Activated naive CD4-positive, alpha-beta T cell treated with anti-CD3 and anti-CD28 coated beads, Interleukin-2, amount 50 U/mL, for 24 hours (primary cell): ENCODE measurements at regions not wholly inside any gene's neighbourhood (a gene's known extent, or its start where the extent isn't known, plus 50 kb on each side); places are given as distances from the start of the nearest gene placed in this dataset.

Source experiments
- H3K27ac Mint-ChIP-seq: one replicate; pipeline ENCODE4 v1.8.0; 2021; ENCODE audit warnings: mild to moderate bottlenecking, mixed read lengths
- H3K27me3 Mint-ChIP-seq: one replicate; pipeline ENCODE4 v1.8.0; 2021; ENCODE audit warnings: mixed read lengths
- H3K36me3 Mint-ChIP-seq: one replicate; pipeline ENCODE4 v1.8.0; 2021; ENCODE audit warnings: mixed read lengths
- H3K4me1 Mint-ChIP-seq: one replicate; pipeline ENCODE4 v1.8.0; 2021; ENCODE audit warnings: mixed read lengths
- H3K4me3 Mint-ChIP-seq: one replicate; pipeline ENCODE4 v1.8.0; 2021; ENCODE audit warnings: mild to moderate bottlenecking, mixed read lengths
- H3K9me3 Mint-ChIP-seq: one replicate; pipeline ENCODE4 v1.8.0; 2021; ENCODE audit warnings: mixed read lengths

- no peak overlapping the region for H3K27ac Mint-ChIP-seq
- H3K36me3 Mint-ChIP-seq: no peaks in the 10 kb centered on the region
- H3K9me3 Mint-ChIP-seq: no peaks in the 10 kb centered on the region
- peaks cover 13% of the 10 kb centered on the region for H3K27me3 Mint-ChIP-seq
- H3K4me3 Mint-ChIP-seq: no peak overlapping the region
- H3K4me1 Mint-ChIP-seq: no peaks in the 10 kb centered on the region
Measured at GRCh38 chr13:111646456-111646855, 326.0 kb downstream of the TEX29 start.

GRCh38 chr13:111648885-111649284, 328.4 kb downstream of the TEX29 start:
- no peak overlapping the region for H3K4me3 Mint-ChIP-seq
- no peak overlapping the region for H3K27ac Mint-ChIP-seq
- no peaks in the 10 kb centered on the region for H3K9me3 Mint-ChIP-seq
- no peaks in the 10 kb centered on the region for H3K36me3 Mint-ChIP-seq
- peaks cover 19% of the 10 kb centered on the region for H3K27me3 Mint-ChIP-seq
- no peaks in the 10 kb centered on the region for H3K4me1 Mint-ChIP-seq

- Mint-ChIP-seq H3K9me3 (no peaks in the 10 kb centered on the region), H3K4me3 (no peak overlapping the region), H3K27ac (no peak overlapping the region), H3K36me3 (no peaks in the 10 kb centered on the region), H3K27me3 (peaks cover 21% of the 10 kb centered on the region), H3K4me1 (no peaks in the 10 kb centered on the region)
Measured at GRCh38 chr13:111650626-111651025, 330.2 kb downstream of the TEX29 start.

GRCh38 chr13:111652676-111653075, 332.2 kb downstream of the TEX29 start:
- Mint-ChIP-seq H3K4me1 (no peaks in the 10 kb centered on the region), H3K27ac (no peak overlapping the region), H3K36me3 (no peaks in the 10 kb centered on the region), H3K4me3 (no peak overlapping the region), H3K9me3 (no peaks in the 10 kb centered on the region), H3K27me3 (peaks cover 21% of the 10 kb centered on the region)

- Mint-ChIP-seq H3K27me3 (peaks cover 18% of the 10 kb centered on the region), H3K9me3 (no peaks in the 10 kb centered on the region), H3K27ac (no peak overlapping the region), H3K4me3 (no peak overlapping the region), H3K4me1 (no peaks in the 10 kb centered on the region), H3K36me3 (no peaks in the 10 kb centered on the region)
Measured at GRCh38 chr13:111654531-111654930, 334.1 kb downstream of the TEX29 start.

- Mint-ChIP-seq H3K27me3 (peaks cover 10% of the 10 kb centered on the region), H3K4me1 (no peaks in the 10 kb centered on the region), H3K36me3 (no peaks in the 10 kb centered on the region), H3K4me3 (no peak overlapping the region), H3K27ac (no peak overlapping the region), H3K9me3 (no peaks in the 10 kb centered on the region)
Measured at GRCh38 chr13:111656439-111656838, 336.0 kb downstream of the TEX29 start.

GRCh38 chr13:111657013-111657412, 336.6 kb downstream of the TEX29 start:
- Mint-ChIP-seq H3K4me3 (no peak overlapping the region), H3K27ac (no peak overlapping the region), H3K9me3 (no peaks in the 10 kb centered on the region), H3K4me1 (no peaks in the 10 kb centered on the region), H3K36me3 (no peaks in the 10 kb centered on the region), H3K27me3 (peaks cover 10% of the 10 kb centered on the region)

- Mint-ChIP-seq H3K27ac (no peak overlapping the region), H3K4me3 (no peak overlapping the region), H3K27me3 (peaks cover 9% of the 10 kb centered on the region), H3K9me3 (no peaks in the 10 kb centered on the region), H3K36me3 (no peaks in the 10 kb centered on the region), H3K4me1 (no peaks in the 10 kb centered on the region)
Measured at GRCh38 chr13:111658145-111659100, 338.0 kb downstream of the TEX29 start.

GRCh38 chr13:111659219-111659775, 338.9 kb downstream of the TEX29 start:
- H3K4me3 Mint-ChIP-seq: no peak overlapping the region
- no peaks in the 10 kb centered on the region for H3K4me1 Mint-ChIP-seq
- H3K36me3 Mint-ChIP-seq: no peaks in the 10 kb centered on the region
- H3K27ac Mint-ChIP-seq: no peak overlapping the region
- peaks cover 8% of the 10 kb centered on the region for H3K27me3 Mint-ChIP-seq
- H3K9me3 Mint-ChIP-seq: no peaks in the 10 kb centered on the region

- no peaks in the 10 kb centered on the region for H3K36me3 Mint-ChIP-seq
- H3K27ac Mint-ChIP-seq: no peak overlapping the region
- peaks cover 8% of the 10 kb centered on the region for H3K27me3 Mint-ChIP-seq
- H3K9me3 Mint-ChIP-seq: no peaks in the 10 kb centered on the region
- no peaks in the 10 kb centered on the region for H3K4me1 Mint-ChIP-seq
- no peak overlapping the region for H3K4me3 Mint-ChIP-seq
Measured at GRCh38 chr13:111659842-111660241, 339.4 kb downstream of the TEX29 start.

- Mint-ChIP-seq H3K27me3 (peaks cover 8% of the 10 kb centered on the region), H3K36me3 (no peaks in the 10 kb centered on the region), H3K4me1 (no peaks in the 10 kb centered on the region), H3K4me3 (no peak overlapping the region), H3K9me3 (no peaks in the 10 kb centered on the region), H3K27ac (no peak overlapping the region)
Measured at GRCh38 chr13:111661052-111661451, 340.6 kb downstream of the TEX29 start.

GRCh38 chr13:111661776-111662175, 341.3 kb downstream of the TEX29 start:
- no peak overlapping the region for H3K27ac Mint-ChIP-seq
- H3K9me3 Mint-ChIP-seq: no peaks in the 10 kb centered on the region
- H3K36me3 Mint-ChIP-seq: no peaks in the 10 kb centered on the region
- H3K4me1 Mint-ChIP-seq: no peaks in the 10 kb centered on the region
- H3K4me3 Mint-ChIP-seq: no peak overlapping the region
- H3K27me3 Mint-ChIP-seq: peaks cover 8% of the 10 kb centered on the region

GRCh38 chr13:111662451-111662850, 342.0 kb downstream of the TEX29 start:
- no peak overlapping the region for H3K4me3 Mint-ChIP-seq
- no peaks in the 10 kb centered on the region for H3K9me3 Mint-ChIP-seq
- no peaks in the 10 kb centered on the region for H3K36me3 Mint-ChIP-seq

GRCh38 chr13:111662895-111663294, 342.5 kb downstream of the TEX29 start:
- H3K9me3 Mint-ChIP-seq: no peaks in the 10 kb centered on the region
- H3K27ac Mint-ChIP-seq: no peak overlapping the region
- H3K4me3 Mint-ChIP-seq: no peak overlapping the region
- no peaks in the 10 kb centered on the region for H3K36me3 Mint-ChIP-seq
- H3K27me3 Mint-ChIP-seq: peaks cover 6% of the 10 kb centered on the region
- H3K4me1 Mint-ChIP-seq: no peaks in the 10 kb centered on the region

More at GRCh38 chr13:111662451-111662850, 342.0 kb downstream of the TEX29 start:
- peaks cover 6% of the 10 kb centered on the region for H3K27me3 Mint-ChIP-seq
- no peaks in the 10 kb centered on the region for H3K4me1 Mint-ChIP-seq
- H3K27ac Mint-ChIP-seq: no peak overlapping the region

- Mint-ChIP-seq H3K36me3 (no peaks in the 10 kb centered on the region), H3K27ac (no peak overlapping the region), H3K4me3 (no peak overlapping the region), H3K4me1 (no peaks in the 10 kb centered on the region), H3K27me3 (peaks cover 6% of the 10 kb centered on the region), H3K9me3 (no peaks in the 10 kb centered on the region)
Measured at GRCh38 chr13:111663505-111663904, 343.1 kb downstream of the TEX29 start.

GRCh38 chr13:111663953-111664421, 343.5 kb downstream of the TEX29 start:
- H3K4me1 Mint-ChIP-seq: no peaks in the 10 kb centered on the region
- H3K36me3 Mint-ChIP-seq: no peaks in the 10 kb centered on the region
- no peak overlapping the region for H3K27ac Mint-ChIP-seq
- H3K4me3 Mint-ChIP-seq: no peak overlapping the region
- no peaks in the 10 kb centered on the region for H3K9me3 Mint-ChIP-seq
- H3K27me3 Mint-ChIP-seq: peaks cover 6% of the 10 kb centered on the region
